Keratinocyte (primary cell): ENCODE measurements at regions not wholly inside any gene's neighbourhood (a gene's known extent, or its start where the extent isn't known, plus 50 kb on each side); places are given as distances from the start of the nearest gene placed in this dataset.
"Not testable (repeated sequence)": the region's sequence is repeated elsewhere in the genome, so short reads cannot be mapped to it uniquely, and the experiment has no call there.

Experiments
- EZH2 ChIP-seq: IDR thresholded peaks from one replicate; pipeline ENCODE4 v1.6.1; 2012; ENCODE audit warnings: inconsistent platforms, mild to moderate bottlenecking, low read length, moderate library complexity
- TF ChIP-seq, protein P1 (sequence below), 3 experiments: IDR thresholded peaks in 1 of 3; conservative IDR thresholded peaks in 1 of 3; optimal IDR thresholded peaks in 1 of 3; 2 replicates in 2 of 3; 3 replicates in 1 of 3; pipeline versions ENCODE3 to v1.5.1; 2011; ENCODE audit warnings: low read length in 3 of 3, mild to moderate bottlenecking in 3 of 3, moderate library complexity in 2 of 3, control low read depth in 1 of 3, inconsistent platforms in 1 of 3; ENCODE audit not compliant: insufficient read depth in 2 of 3; ENCODE audit errors: extremely low read depth in 1 of 3

DNA sequence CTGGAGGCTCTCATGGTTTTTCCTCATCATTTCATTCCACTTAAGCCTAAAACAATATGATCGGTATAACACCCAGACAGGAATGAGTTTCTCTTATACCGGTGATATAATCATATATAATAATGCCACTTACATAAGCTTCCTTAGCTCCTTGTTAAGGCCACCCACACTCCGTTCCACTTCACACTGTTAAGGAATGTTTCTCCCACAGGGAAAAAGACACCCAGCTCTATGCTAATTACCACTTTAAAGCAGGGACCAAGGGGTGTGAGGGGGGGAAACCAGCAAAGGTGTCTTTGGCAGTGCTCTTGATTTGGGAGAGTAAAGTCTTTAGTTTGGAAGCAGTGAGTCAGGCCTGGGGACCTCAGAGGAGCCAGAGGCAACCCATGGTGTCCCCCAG is 245.4 kb downstream of the NPIPA7 start:
- TF ChIP-seq, protein P1, sequence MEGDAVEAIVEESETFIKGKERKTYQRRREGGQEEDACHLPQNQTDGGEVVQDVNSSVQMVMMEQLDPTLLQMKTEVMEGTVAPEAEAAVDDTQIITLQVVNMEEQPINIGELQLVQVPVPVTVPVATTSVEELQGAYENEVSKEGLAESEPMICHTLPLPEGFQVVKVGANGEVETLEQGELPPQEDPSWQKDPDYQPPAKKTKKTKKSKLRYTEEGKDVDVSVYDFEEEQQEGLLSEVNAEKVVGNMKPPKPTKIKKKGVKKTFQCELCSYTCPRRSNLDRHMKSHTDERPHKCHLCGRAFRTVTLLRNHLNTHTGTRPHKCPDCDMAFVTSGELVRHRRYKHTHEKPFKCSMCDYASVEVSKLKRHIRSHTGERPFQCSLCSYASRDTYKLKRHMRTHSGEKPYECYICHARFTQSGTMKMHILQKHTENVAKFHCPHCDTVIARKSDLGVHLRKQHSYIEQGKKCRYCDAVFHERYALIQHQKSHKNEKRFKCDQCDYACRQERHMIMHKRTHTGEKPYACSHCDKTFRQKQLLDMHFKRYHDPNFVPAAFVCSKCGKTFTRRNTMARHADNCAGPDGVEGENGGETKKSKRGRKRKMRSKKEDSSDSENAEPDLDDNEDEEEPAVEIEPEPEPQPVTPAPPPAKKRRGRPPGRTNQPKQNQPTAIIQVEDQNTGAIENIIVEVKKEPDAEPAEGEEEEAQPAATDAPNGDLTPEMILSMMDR (optimal IDR thresholded peaks at IDR 0.05 in 1 of 3, IDR thresholded peaks at IDR 0.05 in 1 of 3, conservative IDR thresholded peaks at IDR 0.05 in 1 of 3; ENCODE audit: extremely low read depth in 1 of 3, insufficient read depth in 2 of 3, low read length in 3 of 3): not testable (repeated sequence)
- TF ChIP-seq EZH2: not testable (repeated sequence)
